Activated gamma-delta T cell treated with anti-CD3 and anti-CD28 coated beads, Interleukin-2, amount 50 U/mL, for 16 hours (primary cell): ENCODE measurements at regions not wholly inside any gene's neighbourhood (a gene's known extent, or its start where the extent isn't known, plus 50 kb on each side); places are given as distances from the start of the nearest gene placed in this dataset.
"Not testable (repeated sequence)": the region's sequence is repeated elsewhere in the genome, so short reads cannot be mapped to it uniquely, and the experiment has no call there.

ENCODE experiments used
- DNase-seq: peaks from one replicate; pipeline ENCODE4 v3.0.0-alpha.2; 2020; ENCODE audit warnings: low read depth

DNA sequence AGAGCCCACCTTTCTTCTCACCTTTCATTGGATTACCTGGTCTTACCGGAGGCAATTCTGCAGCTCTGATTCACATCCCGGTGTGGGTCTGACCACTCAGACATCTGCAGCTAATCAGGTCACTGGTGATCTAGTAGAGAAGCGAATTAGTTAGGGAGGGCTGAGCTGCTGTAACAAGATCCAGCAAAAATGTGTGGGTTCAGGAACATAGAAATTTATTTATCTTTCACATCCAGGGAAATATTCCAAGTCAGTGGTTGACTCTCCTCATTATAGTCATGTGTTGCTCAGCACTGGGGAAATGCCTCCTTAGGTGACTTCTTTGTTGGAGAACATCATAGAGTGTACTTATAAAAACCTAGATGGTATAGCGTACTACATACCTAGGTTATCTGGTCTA is 218.7 kb upstream of the PELI2 start:
- DNase-seq, result no peak

DNA sequence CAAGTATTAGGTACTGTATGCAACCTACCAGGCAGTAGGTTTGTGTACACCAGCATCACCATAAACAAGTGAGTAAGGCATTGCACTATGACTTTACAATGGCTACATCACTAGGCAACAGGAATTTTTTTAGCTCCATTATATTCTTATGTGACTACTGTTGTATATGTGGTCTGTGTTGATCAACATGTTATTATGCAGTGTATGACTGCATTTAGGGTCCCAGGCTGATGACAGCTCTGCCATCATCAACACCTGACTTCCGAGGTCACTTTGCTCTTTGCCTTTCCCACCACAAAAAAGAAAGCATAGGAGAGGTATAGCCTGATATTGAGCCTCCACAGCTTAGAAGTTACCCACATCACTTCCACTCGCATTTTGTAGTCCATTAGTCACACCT is 217.5 kb upstream of the PELI2 start:
- no peak for DNase-seq

GRCh38 chr14:55901291-55901690 is 216.9 kb upstream of the PELI2 start:
- DNase-seq, result no peak

GRCh38 chr14:55902241-55902640 is 216.0 kb upstream of the PELI2 start:
- DNase-seq, result no peak

GRCh38 chr14:55904086-55904485 is 214.1 kb upstream of the PELI2 start:
- DNase-seq, result no peak

DNA sequence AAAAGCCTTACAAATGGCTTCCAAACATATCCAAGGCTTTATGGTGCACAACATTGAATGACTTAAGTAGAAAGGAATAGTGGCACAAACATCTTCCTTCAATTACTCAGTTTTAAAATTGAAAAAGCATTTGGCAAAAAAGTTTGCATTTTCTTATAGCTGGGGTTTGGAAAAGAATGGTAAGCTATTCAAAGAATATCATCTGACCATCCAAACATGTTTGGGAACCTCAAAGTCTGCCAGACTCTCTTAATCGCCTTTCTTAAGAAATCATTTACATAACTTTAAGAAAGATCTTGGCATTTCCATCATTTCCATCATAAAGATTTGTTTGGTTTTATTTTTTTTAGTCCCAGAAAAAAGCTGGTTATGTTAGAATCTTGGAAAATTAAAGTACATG is 210.1 kb upstream of the PELI2 start:
- no peak for DNase-seq

DNA sequence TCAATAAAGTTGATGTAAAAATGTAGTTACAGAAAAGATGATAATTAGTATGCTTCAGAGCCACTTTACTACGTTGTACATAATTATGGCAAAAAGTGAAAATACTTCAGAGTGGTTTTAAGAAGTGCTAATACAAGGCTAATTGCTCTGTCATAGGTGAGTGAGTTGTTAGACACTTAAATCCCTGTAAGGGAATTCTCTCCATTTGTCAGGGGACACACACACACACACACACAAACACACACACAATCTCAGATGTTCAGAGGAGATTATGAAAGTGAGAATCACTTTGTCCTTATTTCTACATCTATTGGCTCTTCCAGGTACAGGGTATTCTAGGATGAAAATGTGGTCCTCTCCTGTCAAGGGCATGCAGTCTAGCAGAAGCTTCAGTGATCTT is 208.3 kb upstream of the PELI2 start:
- DNase-seq, result no peak

- DNase-seq, result no peak
These were observed 207.5 kb upstream of the PELI2 start for GRCh38 chr14:55910601-55911243.

DNA sequence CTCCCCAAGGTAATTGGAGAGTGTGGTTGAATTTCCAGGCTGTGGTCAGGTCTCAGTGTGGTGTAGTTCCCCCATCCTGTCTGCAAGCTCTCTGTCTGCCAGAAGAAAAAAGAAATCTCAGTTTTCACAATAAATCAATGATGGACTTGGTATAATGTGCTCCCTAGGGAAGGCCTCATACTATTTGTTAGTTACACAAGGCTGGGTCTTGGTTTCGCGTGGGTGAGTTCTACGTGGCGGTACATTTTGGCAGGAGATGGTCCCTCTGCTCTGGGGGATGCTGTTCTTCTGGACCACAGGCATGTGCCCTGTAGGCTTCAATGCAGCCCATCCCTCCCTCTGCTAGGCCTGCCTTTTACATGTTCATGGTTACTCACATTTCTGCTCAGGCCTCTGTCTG is 206.4 kb upstream of the PELI2 start:
- DNase-seq, result no peak

GRCh38 chr14:55912344-55912743 is 205.9 kb upstream of the PELI2 start:
- DNase-seq, result no peak

DNA sequence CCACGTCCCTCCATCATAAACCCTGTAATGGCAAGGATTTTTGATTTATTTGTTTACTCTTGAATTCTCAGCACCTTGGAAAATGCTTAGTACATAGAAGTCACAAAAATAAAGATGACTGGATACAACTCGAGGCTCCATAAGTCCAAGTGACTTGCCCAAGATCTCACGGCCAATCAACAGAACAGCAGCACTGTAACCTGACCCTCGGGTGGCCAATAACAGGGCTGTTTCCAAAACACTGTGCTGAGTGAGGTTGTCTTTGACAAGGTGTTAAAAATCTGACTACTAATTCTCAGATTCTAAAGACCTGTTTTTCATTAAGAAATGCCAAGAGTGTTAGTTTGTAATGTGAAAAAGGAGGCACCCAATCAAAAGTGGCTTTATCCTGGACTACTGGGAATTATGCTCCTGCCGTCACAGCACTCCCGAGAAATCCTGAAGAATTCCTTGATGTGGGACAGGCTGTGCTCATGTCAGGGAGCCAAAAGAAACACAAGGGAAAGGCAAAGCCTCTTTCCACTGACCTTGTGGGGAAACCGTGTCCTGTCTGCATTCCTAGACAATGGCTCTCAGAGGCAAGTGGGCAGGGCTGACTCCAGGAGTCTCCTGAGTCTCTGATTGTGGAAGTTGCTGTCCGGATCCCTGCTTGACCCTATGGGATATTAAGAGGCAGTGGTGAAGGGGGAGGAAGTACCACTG is 204.7 kb upstream of the PELI2 start:
- DNase-seq, result no peak

GRCh38 chr14:55914771-55915170 is 203.4 kb upstream of the PELI2 start:
- DNase-seq, result no peak

- no peak for DNase-seq
These were observed 202.8 kb upstream of the PELI2 start for GRCh38 chr14:55915456-55915855.

- not testable (repeated sequence) for DNase-seq
These were observed 198.4 kb upstream of the PELI2 start for GRCh38 chr14:55919800-55920199.

DNA sequence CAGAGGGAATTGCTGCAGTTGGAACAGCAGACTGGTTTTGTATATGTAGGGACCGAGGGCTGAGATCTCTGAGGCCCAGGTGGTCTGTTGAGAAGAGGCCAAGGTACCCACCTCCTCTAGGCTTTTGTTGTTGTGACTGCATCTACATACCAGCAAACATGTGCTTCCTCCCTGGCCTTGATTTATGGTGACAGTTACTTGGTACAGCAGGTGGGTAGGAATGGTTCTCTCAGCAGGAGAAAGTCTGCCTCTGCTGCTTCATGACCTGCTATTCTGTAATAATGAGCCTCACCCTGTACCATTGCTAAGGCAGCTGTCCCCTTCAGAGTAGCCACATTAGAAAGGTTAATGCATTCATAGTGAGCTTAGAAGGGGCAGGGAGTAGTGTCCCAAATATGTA is 196.7 kb upstream of the PELI2 start:
- no peak for DNase-seq

GRCh38 chr14:55926007-55926406 is 192.2 kb upstream of the PELI2 start:
- no peak for DNase-seq

- no peak for DNase-seq
These were observed 191.2 kb upstream of the PELI2 start for GRCh38 chr14:55927028-55927427.

DNA sequence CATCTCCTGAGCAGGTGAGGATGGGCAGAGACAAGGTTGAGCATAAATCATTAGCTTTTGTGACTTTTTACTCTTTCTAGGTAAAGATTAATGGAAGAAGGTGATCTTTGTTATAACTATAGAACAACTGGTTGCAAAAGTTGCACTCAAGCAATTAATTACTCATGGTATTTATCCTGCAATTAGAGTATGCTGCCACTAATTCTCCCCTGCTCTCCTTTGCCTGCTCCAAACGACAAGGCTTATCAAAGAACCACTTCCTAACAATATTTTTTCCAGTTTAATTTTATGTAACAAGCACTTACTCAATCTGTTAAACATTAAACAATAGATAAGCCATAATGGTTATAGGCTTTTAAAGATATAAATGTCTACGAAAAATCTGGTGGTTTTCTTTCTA is 189.9 kb upstream of the PELI2 start:
- DNase-seq, result no peak

DNA sequence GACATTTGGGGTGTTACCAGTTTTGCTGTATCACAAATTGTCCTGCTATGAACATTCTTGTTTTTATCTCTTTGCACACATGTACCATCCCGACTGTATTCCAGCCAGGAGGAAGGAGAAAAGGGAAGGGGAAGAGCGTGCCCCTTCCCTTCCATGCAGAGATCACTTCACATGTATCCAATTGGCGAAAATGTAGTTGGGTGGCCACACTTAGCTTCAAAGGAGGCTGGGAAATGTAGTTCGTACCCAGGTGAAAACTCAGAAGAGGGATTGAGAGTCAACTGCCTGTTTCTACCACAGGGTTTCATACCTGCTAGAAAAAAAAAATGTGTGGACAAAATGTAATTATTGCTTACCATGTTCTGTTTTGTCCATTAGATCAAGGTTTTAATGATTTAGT is 189.1 kb upstream of the PELI2 start:
- no peak for DNase-seq

DNA sequence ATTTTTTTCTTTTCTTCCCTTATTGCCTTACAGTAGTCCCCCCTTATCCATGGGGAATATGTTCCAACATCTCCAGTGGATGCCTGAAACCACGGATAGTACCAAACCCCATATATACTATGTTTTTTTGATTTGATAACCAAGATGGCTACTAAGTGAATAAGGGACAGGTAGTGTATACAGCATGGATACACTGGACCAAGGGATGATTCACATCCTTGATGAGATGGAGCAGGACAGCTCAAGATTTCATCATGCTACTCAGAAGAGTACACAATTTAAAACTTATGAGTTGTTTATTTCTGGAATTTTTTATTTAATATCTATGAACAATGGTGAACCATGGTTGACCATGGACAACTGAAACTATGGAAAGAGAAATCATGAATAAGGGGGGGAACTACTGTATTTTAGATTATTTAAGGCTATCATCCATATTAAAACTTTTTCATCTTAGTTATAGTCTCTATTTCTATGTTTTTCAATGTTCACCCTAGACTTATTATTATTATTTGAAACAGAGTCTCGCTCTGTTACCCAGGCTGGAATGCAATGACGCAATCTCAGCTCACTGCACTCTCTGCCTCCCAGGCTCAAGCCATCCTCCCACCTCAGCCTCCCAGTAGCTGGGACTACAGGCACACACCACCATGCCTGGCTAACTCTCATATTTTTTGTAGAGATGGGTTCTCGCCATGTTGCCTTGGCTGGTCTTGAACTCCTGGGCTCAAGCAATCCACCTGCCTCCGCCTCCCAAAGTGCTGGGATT is 188.0 kb upstream of the PELI2 start:
- DNase-seq, result no peak

DNA sequence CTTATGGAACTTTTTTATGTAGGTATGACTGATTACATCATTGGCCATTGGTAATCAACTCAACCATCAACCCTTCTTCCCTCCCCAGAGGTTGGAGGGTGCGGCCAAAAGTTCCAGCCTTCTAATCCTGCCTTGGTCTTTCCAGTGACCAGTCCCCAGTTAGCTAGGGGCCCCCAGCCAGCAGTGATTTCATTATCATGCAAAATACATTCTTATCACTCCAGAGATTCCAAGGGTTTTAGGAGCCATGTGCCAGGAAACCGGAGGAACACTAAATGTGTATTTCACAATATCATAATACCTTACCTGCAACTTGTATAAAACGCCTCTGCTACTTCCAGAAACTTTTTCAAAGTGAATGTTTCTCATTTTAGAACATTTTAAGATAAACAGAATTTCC is 181.5 kb upstream of the PELI2 start:
- no peak for DNase-seq

DNA sequence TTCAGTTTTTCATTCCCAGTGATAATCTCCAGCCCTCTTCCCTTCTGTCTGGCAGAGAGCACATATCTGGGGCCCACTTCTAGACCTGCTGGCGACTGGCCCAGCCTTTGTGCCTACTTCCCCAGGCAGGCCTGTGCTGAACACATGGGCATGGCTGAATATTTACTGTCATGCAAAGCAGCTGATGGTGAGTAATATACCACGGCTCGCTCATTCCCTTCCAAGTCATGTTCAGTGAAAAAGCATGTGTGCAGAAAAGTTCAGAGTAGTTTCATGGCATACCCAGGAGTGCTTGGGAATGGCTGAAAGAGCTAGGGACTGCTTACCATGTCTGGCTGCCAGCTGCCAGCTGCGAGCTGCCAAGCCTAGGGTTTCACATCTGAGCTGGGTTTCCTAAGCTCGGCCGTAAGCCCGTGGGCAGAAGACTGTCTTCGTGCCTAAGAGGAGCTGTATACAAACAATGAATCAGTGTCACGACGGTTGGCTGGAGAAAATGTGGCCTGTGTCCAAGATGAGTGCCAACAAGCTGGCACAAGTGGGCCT is 179.9 kb upstream of the PELI2 start:
- DNase-seq, result no peak

GRCh38 chr14:55942076-55942654 is 176.0 kb upstream of the PELI2 start:
- no peak for DNase-seq
